Mammary epithelial cell (primary cell): ENCODE measurements at regions not wholly inside any gene's neighbourhood (a gene's known extent, or its start where the extent isn't known, plus 50 kb on each side); places are given as distances from the start of the nearest gene placed in this dataset.

ENCODE experiments used
- EZH2 ChIP-seq: IDR thresholded peaks from 2 replicates; pipeline ENCODE4 v1.6.1; 2012; ENCODE audit warnings: low read length, inconsistent platforms, borderline replicate concordance
- TF ChIP-seq, protein P1 (sequence below), 2 donors: IDR thresholded peaks in 1 of 2; conservative IDR thresholded peaks in 1 of 2; 2 replicates each; pipeline ENCODE4 v1.5.1; 2011 to 2012; ENCODE audit warnings: inconsistent platforms in 2 of 2, low read length in 2 of 2, mild to moderate bottlenecking in 2 of 2, control low read depth in 1 of 2, low read depth in 1 of 2; ENCODE audit not compliant: insufficient read depth in 1 of 2; ENCODE audit errors: extremely low read depth in 1 of 2

GRCh38 chr14:59017285-59017965 is 171.0 kb upstream of the DAAM1 start:
- TF ChIP-seq, protein P1, sequence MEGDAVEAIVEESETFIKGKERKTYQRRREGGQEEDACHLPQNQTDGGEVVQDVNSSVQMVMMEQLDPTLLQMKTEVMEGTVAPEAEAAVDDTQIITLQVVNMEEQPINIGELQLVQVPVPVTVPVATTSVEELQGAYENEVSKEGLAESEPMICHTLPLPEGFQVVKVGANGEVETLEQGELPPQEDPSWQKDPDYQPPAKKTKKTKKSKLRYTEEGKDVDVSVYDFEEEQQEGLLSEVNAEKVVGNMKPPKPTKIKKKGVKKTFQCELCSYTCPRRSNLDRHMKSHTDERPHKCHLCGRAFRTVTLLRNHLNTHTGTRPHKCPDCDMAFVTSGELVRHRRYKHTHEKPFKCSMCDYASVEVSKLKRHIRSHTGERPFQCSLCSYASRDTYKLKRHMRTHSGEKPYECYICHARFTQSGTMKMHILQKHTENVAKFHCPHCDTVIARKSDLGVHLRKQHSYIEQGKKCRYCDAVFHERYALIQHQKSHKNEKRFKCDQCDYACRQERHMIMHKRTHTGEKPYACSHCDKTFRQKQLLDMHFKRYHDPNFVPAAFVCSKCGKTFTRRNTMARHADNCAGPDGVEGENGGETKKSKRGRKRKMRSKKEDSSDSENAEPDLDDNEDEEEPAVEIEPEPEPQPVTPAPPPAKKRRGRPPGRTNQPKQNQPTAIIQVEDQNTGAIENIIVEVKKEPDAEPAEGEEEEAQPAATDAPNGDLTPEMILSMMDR (conservative IDR thresholded peaks at IDR 0.05 in 1 of 2, IDR thresholded peaks at IDR 0.05 in 1 of 2; ENCODE audit: extremely low read depth in 1 of 2, insufficient read depth in 1 of 2, low read depth in 1 of 2, low read length in 2 of 2): no peak
- TF ChIP-seq EZH2: no peak
